SK-N-SH (cell line): ENCODE measurements at regions not wholly inside any gene's neighbourhood (a gene's known extent, or its start where the extent isn't known, plus 50 kb on each side); places are given as distances from the start of the nearest gene placed in this dataset.

Experiments used
- CTCF ChIA-PET: fragments of 300-600, 350-600 bp; formaldehyde crosslinking; extraction: SDS; loops from one replicate; lab custom pipeline; 2021; lab: Yijun Ruan, JAX
- POLR2A ChIA-PET: fragments of 350-600 bp; sonication (Branson Sonifier 250); formaldehyde crosslinking; extraction: SDS; loops from one replicate; lab custom pipeline; 2020; ENCODE audit warnings: antibody characterized with exemption, inconsistent platforms; lab: Yijun Ruan, JAX
- DNase-seq: peaks from one replicate; pipeline ENCODE4 v3.0.0; 2012
- H2AFZ ChIP-seq: fragments of 200-600 bp; sonication (generic); 2 replicates; pipeline ENCODE4 v1.8.1; 2016; ENCODE audit warnings: antibody characterized with exemption, mild to moderate bottlenecking, low read depth
- H3F3A ChIP-seq: fragments of 200-600 bp; sonication (generic); replicated peaks from 2 replicates; pipeline ENCODE3; 2016; ENCODE audit warnings: antibody characterized with exemption, mild to moderate bottlenecking; ENCODE audit not compliant: insufficient read depth
- H3K27ac ChIP-seq, 2 experiments: fragments of 200-500 bp in 1 of 2; fragments of 200-600 bp in 1 of 2; sonication (Bioruptor generic) in 1 of 2; sonication (generic), shearing (Covaris generic) in 1 of 2; 2 replicates each; pipeline versions ENCODE4 v1.5.1 to v1.6.1; 2014 to 2016; ENCODE audit warnings: low read depth in 2 of 2, inconsistent platforms in 1 of 2, low read length in 1 of 2, mild to moderate bottlenecking in 1 of 2, mixed read lengths in 1 of 2
- H3K27me3 ChIP-seq: fragments of 200-600 bp; sonication (generic), shearing (Covaris generic); 2 replicates; pipeline ENCODE4 v1.6.1; 2016; ENCODE audit warnings: mixed run types; ENCODE audit not compliant: insufficient read depth
- H3K36me3 ChIP-seq, 2 experiments: fragments of 200-500 bp in 1 of 2; fragments of 200-600 bp in 1 of 2; sonication (Bioruptor generic) in 1 of 2; sonication (generic) in 1 of 2; replicated peaks in 1 of 2; 2 replicates each; pipeline versions ENCODE3 to v1.5.1; 2014 to 2016; ENCODE audit warnings: low read length in 1 of 2, mild to moderate bottlenecking in 1 of 2; ENCODE audit not compliant: insufficient read depth in 2 of 2, control insufficient read depth in 1 of 2
- H3K4me1 ChIP-seq, 2 experiments: fragments of 200-500 bp in 1 of 2; fragments of 200-600 bp in 1 of 2; sonication (Bioruptor generic) in 1 of 2; sonication (generic), shearing (Covaris generic) in 1 of 2; 2 replicates each; pipeline versions ENCODE4 v1.5.1 to v1.6.1; 2014 to 2016; ENCODE audit warnings: low read depth in 1 of 2, low read length in 1 of 2, mixed run types in 1 of 2; ENCODE audit not compliant: insufficient read depth in 2 of 2, control insufficient read depth in 1 of 2
- H3K4me2 ChIP-seq: fragments of 200-600 bp; sonication (generic), shearing (Covaris generic); 2 replicates; pipeline ENCODE4 v1.6.1; 2017; ENCODE audit warnings: mixed run types
- H3K4me3 ChIP-seq, 2 experiments: fragments of 200-500 bp in 1 of 2; fragments of 200-600 bp in 1 of 2; sonication (Bioruptor generic) in 1 of 2; sonication (generic), shearing (Covaris generic) in 1 of 2; 2 replicates each; pipeline versions ENCODE4 v1.5.1 to v1.8.1; 2014 to 2016; ENCODE audit warnings: low read depth in 2 of 2, inconsistent platforms in 1 of 2, low read length in 1 of 2, mild to moderate bottlenecking in 1 of 2, mixed read lengths in 1 of 2, moderate library complexity in 1 of 2
- H3K79me2 ChIP-seq: fragments of 200-600 bp; sonication (generic); 2 replicates; pipeline ENCODE4 v1.8.1; 2017; ENCODE audit warnings: mild to moderate bottlenecking; ENCODE audit not compliant: insufficient read depth
- H3K9ac ChIP-seq: fragments of 200-600 bp; sonication (generic); 2 replicates; pipeline ENCODE4 v1.6.1; 2017; ENCODE audit warnings: mixed run types
- H3K9me2 ChIP-seq: fragments of 200-600 bp; sonication (generic); 2 replicates; pipeline ENCODE4 v1.6.1; 2017; ENCODE audit warnings: mixed run types
- H3K9me3 ChIP-seq: fragments of 200-600 bp; sonication (generic); 2 replicates; pipeline ENCODE4 v1.6.1; 2017; ENCODE audit warnings: mixed run types, mild to moderate bottlenecking, moderate library complexity
- H4K20me1 ChIP-seq: fragments of 200-600 bp; sonication (generic); 2 replicates; pipeline ENCODE4 v1.6.1; 2017; ENCODE audit warnings: mild to moderate bottlenecking, mixed run types; ENCODE audit not compliant: insufficient read depth
- CTCF ChIP-seq: fragments of 200-600 bp; sonication (generic); IDR thresholded peaks from 2 replicates; pipeline ENCODE4 v1.6.1; 2017; ENCODE audit warnings: antibody characterized with exemption, mild to moderate bottlenecking, moderate library complexity
- EP300 ChIP-seq, 2 experiments: IDR thresholded peaks; 2 replicates each; pipeline versions ENCODE4 v1.4.0 to v1.6.1; 2012; ENCODE audit warnings: borderline replicate concordance in 1 of 2, low read depth in 1 of 2, low read length in 1 of 2
- EZH2phosphoT487 ChIP-seq: fragments of 200-600 bp; sonication (generic); IDR thresholded peaks from 2 replicates; pipeline ENCODE4 v1.6.1; 2017; ENCODE audit warnings: low read depth, mixed run types, mild to moderate bottlenecking, antibody characterized with exemption, moderate library complexity, borderline replicate concordance
- FOSL2 ChIP-seq: IDR thresholded peaks from 2 replicates; pipeline ENCODE4 v1.4.0; 2012; ENCODE audit warnings: low read depth, mild to moderate bottlenecking, moderate library complexity, borderline replicate concordance
- FOXM1 ChIP-seq: IDR thresholded peaks from 2 replicates; pipeline ENCODE4 v1.4.0; 2012; ENCODE audit warnings: low read depth, mild to moderate bottlenecking
- GABPA ChIP-seq: IDR thresholded peaks from 2 replicates; pipeline ENCODE4 v1.4.0; 2012; ENCODE audit warnings: low read depth, mild to moderate bottlenecking
- JUND ChIP-seq: IDR thresholded peaks from 2 replicates; pipeline ENCODE4 v1.4.0; 2012
- MEF2A ChIP-seq: IDR thresholded peaks from 2 replicates; pipeline ENCODE4 v1.4.0; 2012; ENCODE audit warnings: low read depth, borderline replicate concordance
- NRF1 ChIP-seq: IDR thresholded peaks from 2 replicates; pipeline ENCODE4 v1.6.1; 2012; ENCODE audit warnings: low read depth, mild to moderate bottlenecking, low read length
- RAD21 ChIP-seq: IDR thresholded peaks from 2 replicates; pipeline ENCODE4 v1.6.1; 2012; ENCODE audit warnings: mild to moderate bottlenecking, low read length
- RCOR1 ChIP-seq: fragments of 150-350 bp; IDR thresholded peaks from 2 replicates; pipeline ENCODE4 v1.6.1; 2017; ENCODE audit warnings: antibody characterized with exemption, low read length
- RXRA ChIP-seq: IDR thresholded peaks from 2 replicates; pipeline ENCODE4 v1.4.0; 2012; ENCODE audit warnings: low read depth, mild to moderate bottlenecking, borderline replicate concordance
- SIN3A ChIP-seq: IDR thresholded peaks from 2 replicates; pipeline ENCODE4 v1.6.1; 2012; ENCODE audit warnings: low read depth, mild to moderate bottlenecking, low read length, moderate library complexity, borderline replicate concordance
- TAF1 ChIP-seq: IDR thresholded peaks from 2 replicates; pipeline ENCODE4 v1.6.1; 2012; ENCODE audit warnings: low read depth, mild to moderate bottlenecking, low read length, moderate library complexity, borderline replicate concordance
- WGBS: methylation state at CpG from one replicate; pipeline ENCODE4 v1.1.6; 2017; ENCODE audit warnings: low lambda C conversion rate; 5-methylcytosine and 5-hydroxymethylcytosine counted together
- TF ChIP-seq, protein P1 (sequence below): IDR thresholded peaks from 2 replicates; pipeline ENCODE4 v1.6.1; 2012; ENCODE audit warnings: mild to moderate bottlenecking, low read depth, low read length, moderate library complexity
- TF ChIP-seq, protein P2 (sequence below): fragments of 150-350 bp; IDR thresholded peaks from 2 replicates; pipeline ENCODE4 v1.6.1; 2016; ENCODE audit warnings: mild to moderate bottlenecking, low read depth, low read length
- TF ChIP-seq, protein P3 (sequence below): IDR thresholded peaks from 2 replicates; pipeline ENCODE4 v1.4.0; 2012; ENCODE audit warnings: low read depth, borderline replicate concordance

GRCh38 chr13:50359041-50359367 is 343.8 kb downstream of the KCNRG start:
- Histone ChIP-seq H3K9me2 (no peaks in the 10 kb centered on the region), H3K27ac (no peak overlapping the region), H3K4me3 (no peak overlapping the region), H3K4me2 (no peak overlapping the region), H4K20me1 (no peaks in the 10 kb centered on the region), H3K27me3 (no peaks in the 10 kb centered on the region), H3F3A (no peaks in the 10 kb centered on the region), H3K9ac (no peak overlapping the region), H3K36me3 (no peaks in the 10 kb centered on the region), H3K4me1 (peaks cover 8 to 11% of the 10 kb centered on the region in 2 experiments; a peak in 2 of 4 replicates), H2AFZ (no peak overlapping the region), H3K9me3 (no peaks in the 10 kb centered on the region), H3K79me2 (no peaks in the 10 kb centered on the region)
- TF ChIP-seq JUND = no peak
- TF ChIP-seq FOSL2 = no peak
- TF ChIP-seq SIN3A = no peak
- TF ChIP-seq FOXM1 = no peak
- no peak for TF ChIP-seq TAF1
- TF ChIP-seq NRF1 = no peak
- TF ChIP-seq RAD21 = no peak
- TF ChIP-seq, protein P1, sequence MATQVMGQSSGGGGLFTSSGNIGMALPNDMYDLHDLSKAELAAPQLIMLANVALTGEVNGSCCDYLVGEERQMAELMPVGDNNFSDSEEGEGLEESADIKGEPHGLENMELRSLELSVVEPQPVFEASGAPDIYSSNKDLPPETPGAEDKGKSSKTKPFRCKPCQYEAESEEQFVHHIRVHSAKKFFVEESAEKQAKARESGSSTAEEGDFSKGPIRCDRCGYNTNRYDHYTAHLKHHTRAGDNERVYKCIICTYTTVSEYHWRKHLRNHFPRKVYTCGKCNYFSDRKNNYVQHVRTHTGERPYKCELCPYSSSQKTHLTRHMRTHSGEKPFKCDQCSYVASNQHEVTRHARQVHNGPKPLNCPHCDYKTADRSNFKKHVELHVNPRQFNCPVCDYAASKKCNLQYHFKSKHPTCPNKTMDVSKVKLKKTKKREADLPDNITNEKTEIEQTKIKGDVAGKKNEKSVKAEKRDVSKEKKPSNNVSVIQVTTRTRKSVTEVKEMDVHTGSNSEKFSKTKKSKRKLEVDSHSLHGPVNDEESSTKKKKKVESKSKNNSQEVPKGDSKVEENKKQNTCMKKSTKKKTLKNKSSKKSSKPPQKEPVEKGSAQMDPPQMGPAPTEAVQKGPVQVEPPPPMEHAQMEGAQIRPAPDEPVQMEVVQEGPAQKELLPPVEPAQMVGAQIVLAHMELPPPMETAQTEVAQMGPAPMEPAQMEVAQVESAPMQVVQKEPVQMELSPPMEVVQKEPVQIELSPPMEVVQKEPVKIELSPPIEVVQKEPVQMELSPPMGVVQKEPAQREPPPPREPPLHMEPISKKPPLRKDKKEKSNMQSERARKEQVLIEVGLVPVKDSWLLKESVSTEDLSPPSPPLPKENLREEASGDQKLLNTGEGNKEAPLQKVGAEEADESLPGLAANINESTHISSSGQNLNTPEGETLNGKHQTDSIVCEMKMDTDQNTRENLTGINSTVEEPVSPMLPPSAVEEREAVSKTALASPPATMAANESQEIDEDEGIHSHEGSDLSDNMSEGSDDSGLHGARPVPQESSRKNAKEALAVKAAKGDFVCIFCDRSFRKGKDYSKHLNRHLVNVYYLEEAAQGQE = no peak
- no peak for TF ChIP-seq RXRA
- TF ChIP-seq GABPA = no peak
- TF ChIP-seq RCOR1 = no peak
- TF ChIP-seq, protein P2, sequence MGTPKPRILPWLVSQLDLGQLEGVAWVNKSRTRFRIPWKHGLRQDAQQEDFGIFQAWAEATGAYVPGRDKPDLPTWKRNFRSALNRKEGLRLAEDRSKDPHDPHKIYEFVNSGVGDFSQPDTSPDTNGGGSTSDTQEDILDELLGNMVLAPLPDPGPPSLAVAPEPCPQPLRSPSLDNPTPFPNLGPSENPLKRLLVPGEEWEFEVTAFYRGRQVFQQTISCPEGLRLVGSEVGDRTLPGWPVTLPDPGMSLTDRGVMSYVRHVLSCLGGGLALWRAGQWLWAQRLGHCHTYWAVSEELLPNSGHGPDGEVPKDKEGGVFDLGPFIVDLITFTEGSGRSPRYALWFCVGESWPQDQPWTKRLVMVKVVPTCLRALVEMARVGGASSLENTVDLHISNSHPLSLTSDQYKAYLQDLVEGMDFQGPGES = no peak
- TF ChIP-seq MEF2A = no peak
- TF ChIP-seq, protein P3, sequence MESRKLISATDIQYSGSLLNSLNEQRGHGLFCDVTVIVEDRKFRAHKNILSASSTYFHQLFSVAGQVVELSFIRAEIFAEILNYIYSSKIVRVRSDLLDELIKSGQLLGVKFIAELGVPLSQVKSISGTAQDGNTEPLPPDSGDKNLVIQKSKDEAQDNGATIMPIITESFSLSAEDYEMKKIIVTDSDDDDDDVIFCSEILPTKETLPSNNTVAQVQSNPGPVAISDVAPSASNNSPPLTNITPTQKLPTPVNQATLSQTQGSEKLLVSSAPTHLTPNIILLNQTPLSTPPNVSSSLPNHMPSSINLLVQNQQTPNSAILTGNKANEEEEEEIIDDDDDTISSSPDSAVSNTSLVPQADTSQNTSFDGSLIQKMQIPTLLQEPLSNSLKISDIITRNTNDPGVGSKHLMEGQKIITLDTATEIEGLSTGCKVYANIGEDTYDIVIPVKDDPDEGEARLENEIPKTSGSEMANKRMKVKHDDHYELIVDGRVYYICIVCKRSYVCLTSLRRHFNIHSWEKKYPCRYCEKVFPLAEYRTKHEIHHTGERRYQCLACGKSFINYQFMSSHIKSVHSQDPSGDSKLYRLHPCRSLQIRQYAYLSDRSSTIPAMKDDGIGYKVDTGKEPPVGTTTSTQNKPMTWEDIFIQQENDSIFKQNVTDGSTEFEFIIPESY = no peak
- no peak for TF ChIP-seq CTCF
- TF ChIP-seq EZH2phosphoT487 = no peak
- TF ChIP-seq EP300 (IDR thresholded peaks at IDR 0.05; ENCODE audit: borderline replicate concordance in 1 of 2, low read depth in 1 of 2, low read length in 1 of 2) = no peak
- WGBS = 83% methylated on average over 3 of the region's 3 CpGs
- ChIA-PET POLR2A (no interaction called here), CTCF (interaction anchor here (0.9 kb wide), 1 partner anchor 382 kb away, joined by 3 read pairs; no protein-coding TSS in a partner anchor)
- DNase-seq = no peak
